ENCODE measurements at regions not wholly inside any gene's neighbourhood (a gene's known extent, or its start where the extent isn't known, plus 50 kb on each side); places are given as distances from the start of the nearest gene placed in this dataset.

DNA sequence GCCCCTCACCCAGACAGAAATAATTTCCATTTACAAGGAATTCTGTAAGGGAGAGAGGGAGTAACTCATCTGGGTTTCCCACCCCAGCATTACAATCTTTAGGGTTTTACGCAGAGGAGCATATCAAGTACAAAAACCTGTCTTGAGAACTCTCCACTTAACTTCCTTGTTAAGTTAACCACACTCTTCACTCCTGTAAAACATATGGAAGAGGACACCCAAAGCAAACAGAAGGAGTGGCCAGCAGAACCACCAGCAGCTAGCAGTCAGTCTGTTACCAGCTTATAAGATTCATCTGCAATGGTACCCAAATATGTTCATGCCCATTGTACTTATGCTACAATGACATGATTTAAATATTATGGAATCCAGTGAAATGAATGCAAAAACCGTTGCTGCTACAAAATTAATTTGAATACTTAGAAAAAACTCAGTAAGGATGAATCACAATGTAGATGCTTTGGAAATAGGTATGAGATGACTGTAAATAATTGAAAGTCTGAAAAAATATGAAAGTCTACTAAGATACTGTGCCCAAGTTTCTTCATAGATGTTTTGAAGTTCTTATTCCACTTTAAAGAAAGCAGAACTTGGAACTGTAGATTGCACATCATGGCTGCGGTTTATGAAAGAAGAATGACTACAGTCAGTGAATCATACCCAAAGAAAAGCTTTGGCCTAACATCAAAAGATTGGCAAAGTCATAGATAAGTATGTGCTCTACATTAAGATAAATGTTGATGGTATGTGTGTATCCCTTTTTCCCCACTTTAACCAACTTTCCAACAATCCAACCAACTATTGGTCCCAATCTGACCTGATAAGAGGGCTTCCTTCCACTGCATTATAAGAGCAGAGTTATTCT lies 233.6 kb downstream of the ACTL7B start:
- ChIA-PET CTCF (no interaction called here), POLR2A (no interaction called here)
- peaks cover 5% of the 10 kb centered on the region for H3K27me3 Mint-ChIP-seq
- no peak overlapping the region for H3K4me3 Mint-ChIP-seq
- ATAC-seq (ENCODE audit: low read depth) (no peak), DNase-seq (no peak)
- Histone ChIP-seq H3K36me3 (replicated peaks in 1 of 2; ENCODE audit: control extremely low read depth in 1 of 2, control insufficient read depth in 1 of 2, extremely low read depth in 1 of 2, insufficient read depth in 2 of 2, low read length in 1 of 2) (no peaks in the 10 kb centered on the region), H3K4me1 (ENCODE audit: control insufficient read depth in 2 of 2, insufficient read depth in 2 of 2, low read length in 2 of 2) (no peaks in the 10 kb centered on the region), H3K79me2 (ENCODE audit: control insufficient read depth, insufficient read depth, low read length) (no peaks in the 10 kb centered on the region), H3K27ac (ENCODE audit: low read length in 2 of 2) (no peak overlapping the region), H3K9me3 (ENCODE audit: control extremely low read depth in 1 of 3, control insufficient read depth in 2 of 3, insufficient read depth in 1 of 3, low read length in 2 of 3) (peaks cover 0 to 7% (median 0%) of the 10 kb centered on the region in 3 donors), H2AFZ (ENCODE audit: insufficient read depth, low read depth, low read length, poor library complexity, severe bottlenecking) (no peak overlapping the region), H4K20me1 (ENCODE audit: control insufficient read depth, insufficient read depth, low read length, poor library complexity, severe bottlenecking) (no peaks in the 10 kb centered on the region), H3K27me3 (replicated peaks in 1 of 4; ENCODE audit: control extremely low read depth in 1 of 4, control insufficient read depth in 3 of 4, insufficient read depth in 4 of 4, low read length in 3 of 4) (no peaks in the 10 kb centered on the region), H3K4me2 (replicated peaks; ENCODE audit: low read depth, low read length, poor library complexity, severe bottlenecking) (no peak overlapping the region), H3K4me3 (ENCODE audit: control extremely low read depth in 1 of 5, extremely low read depth in 1 of 5, insufficient read depth in 1 of 5, low read depth in 2 of 5, low read length in 4 of 5) (no peak overlapping the region), H3K9ac (ENCODE audit: low read length) (no peak overlapping the region)
- H3K9me3 Mint-ChIP-seq (ENCODE audit: insufficient read depth) = no peaks in the 10 kb centered on the region
- H3K4me1 Mint-ChIP-seq = no peaks in the 10 kb centered on the region
- 100% methylated on average over 1 of the region's 3 CpGs for WGBS (ENCODE audit: insufficient coverage)
- intact Hi-C loops (cut with micrococcal nuclease) = no loop called here
- no peak overlapping the region for H3K27ac Mint-ChIP-seq
- TF ChIP-seq, protein P1, sequence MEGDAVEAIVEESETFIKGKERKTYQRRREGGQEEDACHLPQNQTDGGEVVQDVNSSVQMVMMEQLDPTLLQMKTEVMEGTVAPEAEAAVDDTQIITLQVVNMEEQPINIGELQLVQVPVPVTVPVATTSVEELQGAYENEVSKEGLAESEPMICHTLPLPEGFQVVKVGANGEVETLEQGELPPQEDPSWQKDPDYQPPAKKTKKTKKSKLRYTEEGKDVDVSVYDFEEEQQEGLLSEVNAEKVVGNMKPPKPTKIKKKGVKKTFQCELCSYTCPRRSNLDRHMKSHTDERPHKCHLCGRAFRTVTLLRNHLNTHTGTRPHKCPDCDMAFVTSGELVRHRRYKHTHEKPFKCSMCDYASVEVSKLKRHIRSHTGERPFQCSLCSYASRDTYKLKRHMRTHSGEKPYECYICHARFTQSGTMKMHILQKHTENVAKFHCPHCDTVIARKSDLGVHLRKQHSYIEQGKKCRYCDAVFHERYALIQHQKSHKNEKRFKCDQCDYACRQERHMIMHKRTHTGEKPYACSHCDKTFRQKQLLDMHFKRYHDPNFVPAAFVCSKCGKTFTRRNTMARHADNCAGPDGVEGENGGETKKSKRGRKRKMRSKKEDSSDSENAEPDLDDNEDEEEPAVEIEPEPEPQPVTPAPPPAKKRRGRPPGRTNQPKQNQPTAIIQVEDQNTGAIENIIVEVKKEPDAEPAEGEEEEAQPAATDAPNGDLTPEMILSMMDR (IDR thresholded peaks at IDR 0.05) = no peak
- TF ChIP-seq EZH2 (IDR thresholded peaks at IDR 0.05; ENCODE audit: borderline replicate concordance, insufficient read depth, low read depth, low read length, poor library complexity, severe bottlenecking) = no peak

DNA sequence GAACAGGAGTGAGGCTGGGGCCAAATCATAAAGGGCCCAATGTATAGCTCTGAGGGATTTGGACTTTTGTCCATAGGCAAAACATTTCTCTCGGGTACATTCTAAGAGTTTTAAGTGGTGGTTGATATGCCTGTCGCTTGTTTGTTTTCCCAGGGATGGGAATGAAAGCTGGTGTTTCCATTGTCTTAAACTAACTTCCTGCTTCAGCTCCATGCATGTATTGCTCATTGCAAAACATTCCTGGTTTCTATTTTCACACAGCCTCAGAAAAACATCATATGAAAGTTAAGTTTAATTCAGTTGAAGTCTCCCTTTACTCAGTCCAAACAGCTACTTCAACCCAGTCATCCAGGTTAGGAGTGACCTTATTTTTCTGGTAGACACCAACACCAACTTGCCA lies 235.0 kb downstream of the ACTL7B start:
- Histone ChIP-seq H3K4me3 (ENCODE audit: control extremely low read depth in 1 of 5, extremely low read depth in 1 of 5, insufficient read depth in 1 of 5, low read depth in 2 of 5, low read length in 4 of 5) (no peak overlapping the region), H3K4me1 (ENCODE audit: control insufficient read depth in 2 of 2, insufficient read depth in 2 of 2, low read length in 2 of 2) (no peaks in the 10 kb centered on the region), H3K9ac (ENCODE audit: low read length) (no peak overlapping the region), H3K36me3 (replicated peaks in 1 of 2; ENCODE audit: control extremely low read depth in 1 of 2, control insufficient read depth in 1 of 2, extremely low read depth in 1 of 2, insufficient read depth in 2 of 2, low read length in 1 of 2) (no peaks in the 10 kb centered on the region), H4K20me1 (ENCODE audit: control insufficient read depth, insufficient read depth, low read length, poor library complexity, severe bottlenecking) (no peaks in the 10 kb centered on the region), H3K4me2 (replicated peaks; ENCODE audit: low read depth, low read length, poor library complexity, severe bottlenecking) (no peak overlapping the region), H3K9me3 (ENCODE audit: control extremely low read depth in 1 of 3, control insufficient read depth in 2 of 3, insufficient read depth in 1 of 3, low read length in 2 of 3) (peaks cover 0 to 4% (median 0%) of the 10 kb centered on the region in 3 donors), H2AFZ (ENCODE audit: insufficient read depth, low read depth, low read length, poor library complexity, severe bottlenecking) (no peak overlapping the region), H3K27ac (ENCODE audit: low read length in 2 of 2) (no peak overlapping the region), H3K79me2 (ENCODE audit: control insufficient read depth, insufficient read depth, low read length) (no peaks in the 10 kb centered on the region), H3K27me3 (replicated peaks in 1 of 4; ENCODE audit: control extremely low read depth in 1 of 4, control insufficient read depth in 3 of 4, insufficient read depth in 4 of 4, low read length in 3 of 4) (no peaks in the 10 kb centered on the region)
- no peak for TF ChIP-seq EZH2 (IDR thresholded peaks at IDR 0.05; ENCODE audit: borderline replicate concordance, insufficient read depth, low read depth, low read length, poor library complexity, severe bottlenecking)
- TF ChIP-seq, protein P1 (IDR thresholded peaks at IDR 0.05) = no peak
- DNase-seq = no peak
- Mint-ChIP-seq H3K4me3 (no peak overlapping the region), H3K9me3 (ENCODE audit: insufficient read depth) (no peaks in the 10 kb centered on the region), H3K4me1 (no peaks in the 10 kb centered on the region), H3K27me3 (peaks cover 5% of the 10 kb centered on the region), H3K27ac (no peak overlapping the region)
- ChIA-PET POLR2A (no interaction called here), CTCF (no interaction called here)
- intact Hi-C loops (cut with micrococcal nuclease) = no loop called here
- WGBS (ENCODE audit: insufficient coverage) = 100% methylated on average over 2 of the region's 2 CpGs
- ATAC-seq (ENCODE audit: low read depth) = no peak

All from B cell (primary cell).